ENCODE measurements at regions not wholly inside any gene's neighbourhood (a gene's known extent, or its start where the extent isn't known, plus 50 kb on each side); places are given as distances from the start of the nearest gene placed in this dataset.

DNA sequence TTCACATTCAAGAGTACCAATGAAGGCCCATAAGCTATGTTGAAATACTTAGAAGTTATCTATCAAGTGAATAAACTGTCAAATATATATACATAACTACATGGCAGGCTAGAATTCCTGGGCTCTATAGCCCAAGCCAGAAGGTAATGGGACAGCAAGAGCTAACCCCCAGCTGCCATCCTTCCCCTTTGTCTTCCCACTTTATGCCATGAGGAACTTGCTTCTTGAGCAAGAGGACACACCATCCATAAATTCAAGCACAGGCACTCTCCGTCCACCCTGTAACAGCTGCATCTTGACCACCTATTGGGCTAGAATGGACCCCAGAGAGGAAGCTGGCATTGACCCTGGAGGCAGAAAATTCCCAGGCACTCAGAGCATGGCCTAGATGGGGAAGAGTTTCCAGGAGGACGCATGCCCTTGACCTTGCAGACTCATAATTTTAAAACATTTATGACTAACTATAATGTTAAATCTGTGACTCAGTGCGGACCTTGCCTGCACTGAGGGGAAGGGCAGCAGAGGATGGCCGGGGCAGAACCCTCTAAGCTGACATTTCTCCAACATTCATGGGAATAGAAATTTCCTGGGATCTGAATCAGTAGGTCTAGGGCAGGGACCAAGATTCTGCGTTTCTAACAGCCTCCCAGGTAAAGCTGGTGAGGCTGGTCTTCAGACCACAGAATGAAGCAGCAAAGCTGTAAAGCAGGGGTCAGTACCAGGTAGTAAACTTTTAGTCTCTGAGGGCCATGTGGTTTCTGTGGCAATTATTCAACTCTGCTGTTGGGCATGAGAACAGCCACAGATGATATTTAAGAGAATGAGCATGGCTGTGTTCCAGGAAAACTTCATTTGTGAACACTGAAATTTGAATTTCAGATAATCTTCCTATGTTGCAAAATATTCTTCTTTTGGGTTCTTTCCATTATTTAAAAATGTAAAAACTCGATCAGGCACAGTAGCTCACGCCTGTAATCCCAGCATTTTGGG lies 71.4 kb upstream of the CLDN10 start:
- TF ChIP-seq, protein P1, sequence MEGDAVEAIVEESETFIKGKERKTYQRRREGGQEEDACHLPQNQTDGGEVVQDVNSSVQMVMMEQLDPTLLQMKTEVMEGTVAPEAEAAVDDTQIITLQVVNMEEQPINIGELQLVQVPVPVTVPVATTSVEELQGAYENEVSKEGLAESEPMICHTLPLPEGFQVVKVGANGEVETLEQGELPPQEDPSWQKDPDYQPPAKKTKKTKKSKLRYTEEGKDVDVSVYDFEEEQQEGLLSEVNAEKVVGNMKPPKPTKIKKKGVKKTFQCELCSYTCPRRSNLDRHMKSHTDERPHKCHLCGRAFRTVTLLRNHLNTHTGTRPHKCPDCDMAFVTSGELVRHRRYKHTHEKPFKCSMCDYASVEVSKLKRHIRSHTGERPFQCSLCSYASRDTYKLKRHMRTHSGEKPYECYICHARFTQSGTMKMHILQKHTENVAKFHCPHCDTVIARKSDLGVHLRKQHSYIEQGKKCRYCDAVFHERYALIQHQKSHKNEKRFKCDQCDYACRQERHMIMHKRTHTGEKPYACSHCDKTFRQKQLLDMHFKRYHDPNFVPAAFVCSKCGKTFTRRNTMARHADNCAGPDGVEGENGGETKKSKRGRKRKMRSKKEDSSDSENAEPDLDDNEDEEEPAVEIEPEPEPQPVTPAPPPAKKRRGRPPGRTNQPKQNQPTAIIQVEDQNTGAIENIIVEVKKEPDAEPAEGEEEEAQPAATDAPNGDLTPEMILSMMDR (conservative IDR thresholded peaks at IDR 0.05): no peak
- Histone ChIP-seq H2AK5ac (ENCODE audit: insufficient read length, low read length) (no peak overlapping the region), H4K20me1 (ENCODE audit: control insufficient read depth, insufficient read depth, insufficient read length) (no peaks in the 10 kb centered on the region), H2BK12ac (ENCODE audit: insufficient read length, low read depth, low read length) (no peak overlapping the region), H3K23me2 (ENCODE audit: insufficient read length, low read depth, low read length, poor library complexity, severe bottlenecking) (no peaks in the 10 kb centered on the region), H2BK5ac (ENCODE audit: insufficient read length, low read length) (no peak overlapping the region), H3K14ac (ENCODE audit: insufficient read depth, low read length) (no peak overlapping the region), H3K79me1 (ENCODE audit: insufficient read depth, low read depth, low read length, poor library complexity, severe bottlenecking) (no peaks in the 10 kb centered on the region), H4K8ac (replicated peaks; ENCODE audit: insufficient read length, low read depth, low read length) (no peak overlapping the region), H2BK15ac (ENCODE audit: low read depth, low read length) (no peak overlapping the region), H3K27me3 (ENCODE audit: insufficient read depth, low read length) (no peaks in the 10 kb centered on the region; the same call in 1 of the 2 replicates), H3K9ac (ENCODE audit: extremely low read depth, insufficient read length, low read length) (no peak overlapping the region), H3K4me2 (ENCODE audit: insufficient read depth, insufficient read length, low read length) (no peak overlapping the region), H2BK120ac (ENCODE audit: low read depth, low read length, poor library complexity, severe bottlenecking) (no peak overlapping the region), H3K9me3 (ENCODE audit: control insufficient read depth, low read depth, low read length) (no peaks in the 10 kb centered on the region), H3K79me2 (ENCODE audit: insufficient read depth, low read length) (no peaks in the 10 kb centered on the region), H2BK20ac (ENCODE audit: low read depth, low read length, poor library complexity, severe bottlenecking) (no peak overlapping the region), H3K4me1 (ENCODE audit: insufficient read depth, low read length) (no peaks in the 10 kb centered on the region), H3T11ph (ENCODE audit: low read length) (no peak overlapping the region), H3K56ac (ENCODE audit: insufficient read length, low read depth, low read length) (no peak overlapping the region), H4K5ac (ENCODE audit: insufficient read length, low read depth, low read length) (no peak overlapping the region), H3K18ac (ENCODE audit: insufficient read length, low read depth, low read length) (no peak overlapping the region), H4K91ac (ENCODE audit: insufficient read length, low read depth, low read length) (no peak overlapping the region), H3K27ac (ENCODE audit: insufficient read length, low read depth, low read length) (no peak overlapping the region), H3K23ac (ENCODE audit: insufficient read length, low read depth, low read length) (no peak overlapping the region), H3K4ac (ENCODE audit: low read depth, low read length) (no peak overlapping the region), H2AFZ (ENCODE audit: low read length) (no peak overlapping the region)
- Mint-ChIP-seq H3K4me3 (no peak overlapping the region), H3K27me3 (ENCODE audit: low read depth) (peaks cover 17% of the 10 kb centered on the region), H3K9me3 (no peaks in the 10 kb centered on the region), H3K4me1 (peaks cover 0 to 2% of the 10 kb centered on the region in 2 experiments; a peak in 1 of 4 replicates), H3K36me3 (ENCODE audit: insufficient read depth in 1 of 3, low read depth in 3 of 3) (no peaks in the 10 kb centered on the region; a peak in 1 of 7 replicates), H3K27ac (no peak overlapping the region)
- WGBS (ENCODE audit: extremely low coverage, insufficient read length, low lambda C conversion rate): no CpG with 5 or more reads among the region's 7 CpGs
- no peak for DNase-seq

Data from H9 (cell line).